Panc1 (cell line): ENCODE measurements at regions not wholly inside any gene's neighbourhood (a gene's known extent, or its start where the extent isn't known, plus 50 kb on each side); places are given as distances from the start of the nearest gene placed in this dataset.

Experiments used
- ATAC-seq: fragments of 200-7000 bp; cut with Tn5 transposase; 2 replicates; pipeline ENCODE4 v1.9.1; 2020; ENCODE audit warnings: mild to moderate bottlenecking, moderate library complexity
- BruUV-seq: library from RNA; stranded (reverse); fragments of 400-500 nt; replicated peaks from 2 replicates; lab custom pipeline; 2021; lab: Mats Ljungman, UMichigan
- CTCF ChIA-PET: fragments of 300-600 bp; sonication (Branson Sonifier 250); formaldehyde crosslinking; loops from one replicate; lab custom pipeline; 2022; ENCODE audit warnings: antibody characterized with exemption; lab: Charles Lee
- POLR2A ChIA-PET: fragments of 300-600 bp; sonication (Branson Sonifier 250); formaldehyde crosslinking; loops from one replicate; lab custom pipeline; 2022; ENCODE audit warnings: antibody characterized with exemption; lab: Charles Lee
- DNase-seq: peaks from one replicate; pipeline ENCODE4 v3.0.0-alpha.2; 2010; ENCODE audit warnings: low read depth, low spot score
- H3K27ac ChIP-seq: 2 replicates; pipeline ENCODE4 v1.5.1; 2011; ENCODE audit warnings: mild to moderate bottlenecking, low read length, inconsistent platforms
- H3K27me3 ChIP-seq: fragments of 200-500 bp; sonication (Bioruptor generic); 2 replicates; pipeline ENCODE4 v1.6.0; 2014; ENCODE audit warnings: low read length, inconsistent platforms; ENCODE audit not compliant: control insufficient read depth, insufficient read depth
- H3K36me3 ChIP-seq: fragments of 200-500 bp; sonication (Bioruptor generic); 2 replicates; pipeline ENCODE4 v1.5.1; 2014; ENCODE audit warnings: inconsistent platforms, mild to moderate bottlenecking, low read length, moderate library complexity; ENCODE audit not compliant: control insufficient read depth, insufficient read depth
- H3K4me1 ChIP-seq: 2 replicates; pipeline ENCODE4 v1.5.1; 2011; ENCODE audit warnings: inconsistent platforms, mild to moderate bottlenecking, low read length, moderate library complexity; ENCODE audit not compliant: control insufficient read depth, insufficient read depth
- H3K4me3 ChIP-seq, 2 experiments: 2 replicates each; pipeline ENCODE4 v1.5.1; 2011 to 2012; ENCODE audit warnings: low read depth in 2 of 2, low read length in 2 of 2, mild to moderate bottlenecking in 2 of 2, inconsistent platforms in 1 of 2, moderate library complexity in 1 of 2
- H3K9me3 ChIP-seq: fragments of 200-500 bp; sonication (Bioruptor generic); 2 replicates; pipeline ENCODE4 v1.5.1; 2014; ENCODE audit warnings: low read depth, mild to moderate bottlenecking, inconsistent platforms, low read length, moderate library complexity; ENCODE audit not compliant: control insufficient read depth, insufficient read depth
- POLR2AphosphoS5 ChIP-seq: IDR thresholded peaks from 2 replicates; pipeline ENCODE4 v1.6.1; 2012; ENCODE audit warnings: mild to moderate bottlenecking, low read depth, low read length, moderate library complexity
- REST ChIP-seq, 2 experiments: IDR thresholded peaks; 2 replicates each; pipeline ENCODE4 v1.6.1; 2011 to 2012; ENCODE audit warnings: low read depth in 2 of 2, control low read depth in 1 of 2, low read length in 1 of 2, mild to moderate bottlenecking in 1 of 2, moderate library complexity in 1 of 2; ENCODE audit not compliant: insufficient read depth in 1 of 2
- SIN3A ChIP-seq: IDR thresholded peaks from 2 replicates; pipeline ENCODE4 v1.6.1; 2012; ENCODE audit warnings: low read depth, mild to moderate bottlenecking, low read length, moderate library complexity, borderline replicate concordance; ENCODE audit not compliant: insufficient read depth
- TCF7L2 ChIP-seq: IDR thresholded peaks from 2 replicates; pipeline ENCODE4 v1.6.1; 2011; ENCODE audit warnings: mild to moderate bottlenecking, low read depth, low read length, inconsistent platforms
- in situ Hi-C: cut with HindIII; loops from 2 replicates; pipeline ENCODE4 v1.10.0; 2016; ENCODE audit warnings: low sequenced_read_pairs, low pct_unique_long_range_greater_than_20kb
- intact Hi-C: fragments of 100-400 bp; cut with micrococcal nuclease; formaldehyde crosslinking; loops from one replicate; pipeline ENCODE4 v1.10.0; 2022; ENCODE audit not compliant: unreplicated experiment
- TF ChIP-seq, protein P1 (sequence below): fragments of 450-650 bp; IDR thresholded peaks from 2 replicates; pipeline ENCODE4 v1.5.1; 2017; ENCODE audit warnings: mild to moderate bottlenecking

DNA sequence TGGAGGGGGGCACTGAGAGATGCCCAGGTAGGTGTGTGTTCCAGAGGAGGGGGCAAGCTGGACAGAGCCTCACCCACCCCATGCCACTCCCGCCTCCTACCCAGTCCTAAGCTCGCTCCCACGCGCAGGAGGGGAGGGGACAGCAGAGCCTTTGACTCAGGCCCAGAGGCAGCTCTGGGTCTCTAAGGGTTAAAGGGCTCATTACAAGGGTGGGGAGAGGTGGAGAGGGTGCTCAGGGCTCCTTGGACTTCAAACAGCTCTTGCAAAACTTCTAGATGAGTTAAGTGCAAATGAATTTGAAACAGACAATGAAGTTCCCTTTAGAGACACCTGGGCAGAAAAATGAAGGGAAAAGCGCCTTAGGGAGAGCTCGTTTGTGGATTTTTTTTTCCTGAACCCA lies 104.2 kb upstream of the CASZ1 start:
- CTCF ChIA-PET, result no interaction called here
- no peak for TF ChIP-seq SIN3A
- no peak for TF ChIP-seq REST (IDR thresholded peaks at IDR 0.05; ENCODE audit: insufficient read depth in 1 of 2, low read depth in 2 of 2, low read length in 1 of 2)
- TF ChIP-seq TCF7L2, result no peak
- DNase-seq (no peak), ATAC-seq (no peak)
- intact Hi-C loops, result no loop called here
- no peaks in the 10 kb centered on the region for H3K9me3 ChIP-seq
- no peaks in the 10 kb centered on the region for H3K27me3 ChIP-seq
- H3K4me1 ChIP-seq, result peaks cover 17% of the 10 kb centered on the region
- BruUV-seq, result no TSS peak
- in situ Hi-C loops, result no loop called here
- peak overlapping the region; percentile 29; the same call in 1 of the 2 replicates for H3K27ac ChIP-seq
- POLR2A ChIA-PET, result no interaction called here
- H3K4me3 ChIP-seq, result peak overlapping the region in 1 of 2 experiments; percentile 11; a peak in 1 of 4 replicates
- no peaks in the 10 kb centered on the region for H3K36me3 ChIP-seq

GRCh38 chr1:10901091-10901890 lies 104.8 kb upstream of the CASZ1 start:
- Histone ChIP-seq H3K27ac (peak overlapping the region; percentile 18; the same call in 1 of the 2 replicates), H3K4me3 (peak overlapping the region in 1 of 2 experiments; percentile 11; a peak in 1 of 4 replicates), H3K36me3 (no peaks in the 10 kb centered on the region), H3K9me3 (no peaks in the 10 kb centered on the region), H3K4me1 (peaks cover 17% of the 10 kb centered on the region), H3K27me3 (no peaks in the 10 kb centered on the region)
- in situ Hi-C loops (no loop called here), intact Hi-C loops (no loop called here)
- BruUV-seq, result no TSS peak
- TF ChIP-seq REST (IDR thresholded peaks at IDR 0.05; ENCODE audit: insufficient read depth in 1 of 2, low read depth in 2 of 2, low read length in 1 of 2) (no peak), POLR2AphosphoS5 (no peak), SIN3A (no peak), TCF7L2 (no peak)
- TF ChIP-seq, protein P1, sequence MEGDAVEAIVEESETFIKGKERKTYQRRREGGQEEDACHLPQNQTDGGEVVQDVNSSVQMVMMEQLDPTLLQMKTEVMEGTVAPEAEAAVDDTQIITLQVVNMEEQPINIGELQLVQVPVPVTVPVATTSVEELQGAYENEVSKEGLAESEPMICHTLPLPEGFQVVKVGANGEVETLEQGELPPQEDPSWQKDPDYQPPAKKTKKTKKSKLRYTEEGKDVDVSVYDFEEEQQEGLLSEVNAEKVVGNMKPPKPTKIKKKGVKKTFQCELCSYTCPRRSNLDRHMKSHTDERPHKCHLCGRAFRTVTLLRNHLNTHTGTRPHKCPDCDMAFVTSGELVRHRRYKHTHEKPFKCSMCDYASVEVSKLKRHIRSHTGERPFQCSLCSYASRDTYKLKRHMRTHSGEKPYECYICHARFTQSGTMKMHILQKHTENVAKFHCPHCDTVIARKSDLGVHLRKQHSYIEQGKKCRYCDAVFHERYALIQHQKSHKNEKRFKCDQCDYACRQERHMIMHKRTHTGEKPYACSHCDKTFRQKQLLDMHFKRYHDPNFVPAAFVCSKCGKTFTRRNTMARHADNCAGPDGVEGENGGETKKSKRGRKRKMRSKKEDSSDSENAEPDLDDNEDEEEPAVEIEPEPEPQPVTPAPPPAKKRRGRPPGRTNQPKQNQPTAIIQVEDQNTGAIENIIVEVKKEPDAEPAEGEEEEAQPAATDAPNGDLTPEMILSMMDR, result no peak
- ATAC-seq, result 0 out of 2 replicates have a peak, but pooled peaks have one; percentile 8
- POLR2A ChIA-PET, result no interaction called here
- no peak for DNase-seq
- CTCF ChIA-PET, result no interaction called here
